ENCODE measurements at regions not wholly inside any gene's neighbourhood (a gene's known extent, or its start where the extent isn't known, plus 50 kb on each side); places are given as distances from the start of the nearest gene placed in this dataset.

DNA sequence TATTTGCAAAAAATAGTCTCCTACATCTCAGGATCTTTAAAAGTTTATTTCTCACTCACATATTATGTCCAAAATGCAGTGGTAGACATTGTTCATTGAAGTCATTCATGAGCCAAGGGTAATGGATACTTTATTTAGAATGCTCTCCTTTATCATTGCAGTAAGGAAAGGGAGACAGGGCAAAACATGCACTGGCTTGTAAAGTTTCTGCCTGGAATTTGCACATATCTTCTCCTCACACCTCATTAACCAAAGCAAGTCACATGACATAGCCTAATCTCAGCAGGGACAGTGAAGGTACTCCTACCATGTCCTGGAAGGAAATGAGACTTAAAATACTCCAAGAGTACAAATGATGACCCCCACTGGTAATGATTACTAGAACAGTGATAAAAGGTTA lies 333.7 kb upstream of the EPHA3 start:
- H3F3A ChIP-seq (ENCODE audit: low read length, unreplicated experiment) = no peaks in the 10 kb centered on the region
- H3K79me2 ChIP-seq (ENCODE audit: low read length) = no peaks in the 10 kb centered on the region
- H2AFZ ChIP-seq (ENCODE audit: low read length) = no peak overlapping the region
- no peaks in the 10 kb centered on the region for H3K9me3 ChIP-seq (ENCODE audit: low read length)
- no peak overlapping the region for H3K9ac ChIP-seq (ENCODE audit: low read length)
- ATAC-seq (no peak), DNase-seq (no peak)
- no TSS peak for BruUV-seq (replicated peaks)
- ChIA-PET CTCF (no interaction called here), POLR2A (ENCODE audit: unreplicated experiment) (no interaction called here)
- H3K27ac ChIP-seq (ENCODE audit: low read length) = no peak overlapping the region
- no peaks in the 10 kb centered on the region for H4K20me1 ChIP-seq (ENCODE audit: low read length)
- TF ChIP-seq EZH2 (IDR thresholded peaks at IDR 0.05; ENCODE audit: low read length, unreplicated experiment) (no peak), EZH2phosphoT487 (IDR thresholded peaks at IDR 0.05; ENCODE audit: borderline replicate concordance, low read length) (no peak)
- H3K4me3 ChIP-seq (ENCODE audit: low read length) = no peak overlapping the region
- H3K9me2 ChIP-seq (replicated peaks; ENCODE audit: low read length) = no peaks in the 10 kb centered on the region
- no peak overlapping the region for H3K4me2 ChIP-seq (ENCODE audit: low read length)
- H3K4me1 ChIP-seq (ENCODE audit: insufficient read depth, low read length) = no peaks in the 10 kb centered on the region
- H3K27me3 ChIP-seq (ENCODE audit: low read length) = peaks cover 4% of the 10 kb centered on the region; the same call in 1 of the 2 replicates
- intact Hi-C loops (cut with micrococcal nuclease) = no loop called here
- no peaks in the 10 kb centered on the region for H3K36me3 ChIP-seq (ENCODE audit: low read depth, low read length)

DNA sequence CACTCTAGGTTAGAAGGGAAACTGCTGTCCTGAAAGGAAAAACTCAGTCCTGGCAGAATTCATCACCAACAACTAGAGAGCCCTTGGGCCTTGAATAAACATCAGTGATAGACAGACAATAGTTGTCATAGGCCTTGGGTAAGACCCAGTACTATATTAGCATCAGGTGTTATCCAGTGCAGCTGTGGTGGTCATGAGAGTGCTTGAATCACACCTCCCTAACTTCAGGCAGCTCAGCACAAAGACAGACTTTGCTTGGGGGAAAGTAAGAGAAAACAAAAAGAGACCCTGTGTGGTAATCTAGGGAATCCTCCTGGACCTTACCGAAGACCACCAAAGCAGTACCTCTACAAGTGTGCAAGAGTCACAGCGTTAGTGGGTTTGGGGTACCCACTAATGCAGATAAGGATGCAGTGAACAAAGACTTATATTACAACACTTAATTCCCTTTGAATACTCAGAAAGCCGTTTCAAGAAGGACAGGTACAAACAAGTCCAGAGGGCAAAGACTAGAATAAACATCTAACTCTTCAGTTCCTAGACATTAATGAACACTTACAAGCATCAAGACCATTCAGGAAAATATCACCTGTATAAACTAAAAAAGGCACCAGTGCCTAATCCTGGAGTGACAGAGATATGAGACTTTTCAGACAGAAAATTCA lies 332.3 kb upstream of the EPHA3 start:
- no peaks in the 10 kb centered on the region for H3K9me2 ChIP-seq (replicated peaks; ENCODE audit: low read length)
- no peaks in the 10 kb centered on the region for H3F3A ChIP-seq (ENCODE audit: low read length, unreplicated experiment)
- peaks cover 4% of the 10 kb centered on the region; the same call in 1 of the 2 replicates for H3K27me3 ChIP-seq (ENCODE audit: low read length)
- intact Hi-C loops (cut with micrococcal nuclease) = no loop called here
- ATAC-seq = no peak
- H2AFZ ChIP-seq (ENCODE audit: low read length) = no peak overlapping the region
- no peak overlapping the region for H3K9ac ChIP-seq (ENCODE audit: low read length)
- H3K27ac ChIP-seq (ENCODE audit: low read length) = no peak overlapping the region
- no peak overlapping the region for H3K4me2 ChIP-seq (ENCODE audit: low read length)
- BruUV-seq (replicated peaks) = no TSS peak
- no peaks in the 10 kb centered on the region for H3K4me1 ChIP-seq (ENCODE audit: insufficient read depth, low read length)
- TF ChIP-seq EZH2 (IDR thresholded peaks at IDR 0.05; ENCODE audit: low read length, unreplicated experiment) (no peak), EZH2phosphoT487 (IDR thresholded peaks at IDR 0.05; ENCODE audit: borderline replicate concordance, low read length) (no peak)
- TF ChIP-seq, protein P1, sequence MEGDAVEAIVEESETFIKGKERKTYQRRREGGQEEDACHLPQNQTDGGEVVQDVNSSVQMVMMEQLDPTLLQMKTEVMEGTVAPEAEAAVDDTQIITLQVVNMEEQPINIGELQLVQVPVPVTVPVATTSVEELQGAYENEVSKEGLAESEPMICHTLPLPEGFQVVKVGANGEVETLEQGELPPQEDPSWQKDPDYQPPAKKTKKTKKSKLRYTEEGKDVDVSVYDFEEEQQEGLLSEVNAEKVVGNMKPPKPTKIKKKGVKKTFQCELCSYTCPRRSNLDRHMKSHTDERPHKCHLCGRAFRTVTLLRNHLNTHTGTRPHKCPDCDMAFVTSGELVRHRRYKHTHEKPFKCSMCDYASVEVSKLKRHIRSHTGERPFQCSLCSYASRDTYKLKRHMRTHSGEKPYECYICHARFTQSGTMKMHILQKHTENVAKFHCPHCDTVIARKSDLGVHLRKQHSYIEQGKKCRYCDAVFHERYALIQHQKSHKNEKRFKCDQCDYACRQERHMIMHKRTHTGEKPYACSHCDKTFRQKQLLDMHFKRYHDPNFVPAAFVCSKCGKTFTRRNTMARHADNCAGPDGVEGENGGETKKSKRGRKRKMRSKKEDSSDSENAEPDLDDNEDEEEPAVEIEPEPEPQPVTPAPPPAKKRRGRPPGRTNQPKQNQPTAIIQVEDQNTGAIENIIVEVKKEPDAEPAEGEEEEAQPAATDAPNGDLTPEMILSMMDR (conservative IDR thresholded peaks at IDR 0.05; ENCODE audit: low read depth, low read length) = no peak
- ChIA-PET POLR2A (ENCODE audit: unreplicated experiment) (no interaction called here), CTCF (no interaction called here)
- H3K9me3 ChIP-seq (ENCODE audit: low read length) = no peaks in the 10 kb centered on the region
- no peaks in the 10 kb centered on the region for H4K20me1 ChIP-seq (ENCODE audit: low read length)
- H3K79me2 ChIP-seq (ENCODE audit: low read length) = no peaks in the 10 kb centered on the region
- no peaks in the 10 kb centered on the region for H3K36me3 ChIP-seq (ENCODE audit: low read depth, low read length)
- DNase-seq = no peak
- H3K4me3 ChIP-seq (ENCODE audit: low read length) = no peak overlapping the region

DNA sequence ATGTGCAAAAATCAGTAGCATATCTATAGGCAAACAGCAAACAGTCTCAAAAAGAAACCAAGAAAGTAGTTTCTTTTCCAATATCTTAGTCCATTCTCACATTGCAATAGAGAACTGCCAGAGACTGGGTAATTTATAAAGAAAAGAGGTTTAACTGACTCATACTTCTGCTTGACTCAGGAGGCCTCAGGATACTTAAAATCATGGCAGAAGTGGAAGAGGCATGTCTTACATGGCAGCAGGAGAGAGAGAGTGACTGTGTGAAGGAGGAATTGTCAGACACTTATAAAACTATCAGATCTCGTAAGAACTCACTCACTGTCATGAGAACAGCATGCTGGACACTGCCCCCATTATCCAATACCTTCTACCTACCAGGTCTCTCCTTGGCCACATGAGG lies 327.9 kb upstream of the EPHA3 start:
- TF ChIP-seq EZH2 (IDR thresholded peaks at IDR 0.05; ENCODE audit: low read length, unreplicated experiment) (no peak), EZH2phosphoT487 (IDR thresholded peaks at IDR 0.05; ENCODE audit: borderline replicate concordance, low read length) (no peak)
- TF ChIP-seq, protein P1 (conservative IDR thresholded peaks at IDR 0.05; ENCODE audit: low read depth, low read length) = no peak
- no peaks in the 10 kb centered on the region for H3K36me3 ChIP-seq (ENCODE audit: low read depth, low read length)
- ATAC-seq = no peak
- H3K9ac ChIP-seq (ENCODE audit: low read length) = no peak overlapping the region
- H3K9me3 ChIP-seq (ENCODE audit: low read length) = no peaks in the 10 kb centered on the region
- H3K27ac ChIP-seq (ENCODE audit: low read length) = no peak overlapping the region
- H3K4me3 ChIP-seq (ENCODE audit: low read length) = no peak overlapping the region
- DNase-seq = no peak
- no peaks in the 10 kb centered on the region for H3F3A ChIP-seq (ENCODE audit: low read length, unreplicated experiment)
- intact Hi-C loops (cut with micrococcal nuclease) = no loop called here
- ChIA-PET POLR2A (ENCODE audit: unreplicated experiment) (no interaction called here), CTCF (no interaction called here)
- peaks cover 4% of the 10 kb centered on the region; the same call in 1 of the 2 replicates for H3K27me3 ChIP-seq (ENCODE audit: low read length)
- BruUV-seq (replicated peaks) = no TSS peak
- no peak overlapping the region for H2AFZ ChIP-seq (ENCODE audit: low read length)
- H3K9me2 ChIP-seq (replicated peaks; ENCODE audit: low read length) = no peaks in the 10 kb centered on the region
- no peaks in the 10 kb centered on the region for H3K79me2 ChIP-seq (ENCODE audit: low read length)
- H3K4me1 ChIP-seq (ENCODE audit: insufficient read depth, low read length) = no peaks in the 10 kb centered on the region
- H4K20me1 ChIP-seq (ENCODE audit: low read length) = no peaks in the 10 kb centered on the region
- H3K4me2 ChIP-seq (ENCODE audit: low read length) = no peak overlapping the region

Measured in PC-3 (cell line).